GM10248 (cell line): ENCODE measurements at regions not wholly inside any gene's neighbourhood (a gene's known extent, or its start where the extent isn't known, plus 50 kb on each side); places are given as distances from the start of the nearest gene placed in this dataset.
"Not testable (repeated sequence)": the region's sequence is repeated elsewhere in the genome, so short reads cannot be mapped to it uniquely, and the experiment has no call there.

ENCODE experiments used
- CTCF ChIA-PET: fragments of 300-600 bp; sonication (Branson Sonifier 250); formaldehyde crosslinking; extraction: SDS; loops from one replicate; lab custom pipeline; 2021; ENCODE audit warnings: antibody characterized with exemption; lab: Yijun Ruan, JAX
- POLR2A ChIA-PET: fragments of 350-650 bp; sonication (Branson Sonifier 250); formaldehyde crosslinking; extraction: SDS; loops from one replicate; lab custom pipeline; 2020; ENCODE audit warnings: antibody characterized with exemption; lab: Yijun Ruan, JAX
- DNase-seq: peaks from one replicate; pipeline ENCODE4 v3.0.0; 2012; ENCODE audit errors: extremely low spot score
- TF ChIP-seq, protein P1 (sequence below): IDR thresholded peaks from 2 replicates; pipeline ENCODE4 v1.5.1; 2012; ENCODE audit warnings: mild to moderate bottlenecking, low read depth; ENCODE audit errors: extremely low read depth, missing control alignments, control extremely low read depth

DNA sequence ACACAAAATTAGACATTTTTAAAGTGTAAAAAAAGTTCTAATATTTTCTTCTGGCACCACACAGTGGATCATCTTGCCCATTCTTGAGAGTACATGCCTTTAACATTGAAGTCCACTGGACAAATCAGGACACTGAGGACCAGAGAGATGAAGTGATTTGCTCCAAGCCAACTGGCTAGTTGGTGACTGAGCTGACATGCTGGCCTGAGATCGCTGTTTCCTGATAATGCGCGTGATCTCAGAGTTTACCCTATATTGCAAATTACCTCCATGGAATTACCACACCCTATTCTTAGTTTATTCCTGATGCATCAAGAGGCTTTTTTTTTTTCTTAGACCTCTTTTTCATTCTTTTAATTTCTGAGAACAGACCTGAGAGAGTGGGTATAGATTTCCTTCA, 432.8 kb downstream of the CD83 start:
- TF ChIP-seq, protein P1, sequence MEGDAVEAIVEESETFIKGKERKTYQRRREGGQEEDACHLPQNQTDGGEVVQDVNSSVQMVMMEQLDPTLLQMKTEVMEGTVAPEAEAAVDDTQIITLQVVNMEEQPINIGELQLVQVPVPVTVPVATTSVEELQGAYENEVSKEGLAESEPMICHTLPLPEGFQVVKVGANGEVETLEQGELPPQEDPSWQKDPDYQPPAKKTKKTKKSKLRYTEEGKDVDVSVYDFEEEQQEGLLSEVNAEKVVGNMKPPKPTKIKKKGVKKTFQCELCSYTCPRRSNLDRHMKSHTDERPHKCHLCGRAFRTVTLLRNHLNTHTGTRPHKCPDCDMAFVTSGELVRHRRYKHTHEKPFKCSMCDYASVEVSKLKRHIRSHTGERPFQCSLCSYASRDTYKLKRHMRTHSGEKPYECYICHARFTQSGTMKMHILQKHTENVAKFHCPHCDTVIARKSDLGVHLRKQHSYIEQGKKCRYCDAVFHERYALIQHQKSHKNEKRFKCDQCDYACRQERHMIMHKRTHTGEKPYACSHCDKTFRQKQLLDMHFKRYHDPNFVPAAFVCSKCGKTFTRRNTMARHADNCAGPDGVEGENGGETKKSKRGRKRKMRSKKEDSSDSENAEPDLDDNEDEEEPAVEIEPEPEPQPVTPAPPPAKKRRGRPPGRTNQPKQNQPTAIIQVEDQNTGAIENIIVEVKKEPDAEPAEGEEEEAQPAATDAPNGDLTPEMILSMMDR = no peak
- no peak for DNase-seq
- ChIA-PET POLR2A (no interaction called here), CTCF (interaction anchor here (0.9 to 1.3 kb wide), 2 partner anchors 14 to 29 kb away, joined by 3 to 4 read pairs; no protein-coding TSS in a partner anchor)

- TF ChIP-seq, protein P1 = no peak
- POLR2A ChIA-PET = no interaction called here
- CTCF ChIA-PET = interaction anchor here (0.9 to 1.3 kb wide), 2 partner anchors 14 to 28 kb away, joined by 3 to 4 read pairs; no protein-coding TSS in a partner anchor
- no peak for DNase-seq
Measured at GRCh38 chr6:14550822-14551221, 433.2 kb downstream of the CD83 start.

DNA sequence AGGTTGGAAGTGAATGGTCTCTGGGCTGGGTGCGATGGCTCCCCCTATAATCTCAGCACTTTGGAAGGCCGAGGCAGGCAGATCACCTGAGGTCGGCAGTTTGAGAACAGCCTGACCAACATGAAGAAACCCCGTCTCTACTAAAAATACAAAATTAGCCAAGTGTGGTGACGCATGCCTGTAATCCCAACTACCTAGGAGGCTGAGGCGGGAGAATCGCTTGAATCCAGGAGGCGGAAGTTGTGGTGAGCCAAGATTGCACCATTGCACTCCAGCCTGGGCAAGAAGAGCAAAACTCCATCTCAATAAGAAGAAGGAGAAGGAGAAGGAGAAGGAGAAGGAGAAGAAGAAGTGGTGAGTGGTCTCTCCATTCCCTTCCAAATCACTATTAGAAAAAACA, 434.0 kb downstream of the CD83 start:
- DNase-seq, POLR2A ChIA-PET: not testable (repeated sequence)
- CTCF ChIA-PET = interaction anchor here (0.9 kb wide), 1 partner anchor 15 kb away, joined by 3 read pairs; no protein-coding TSS in a partner anchor

GRCh38 chr6:14552891-14553290, 435.3 kb downstream of the CD83 start:
- ChIA-PET POLR2A (no interaction called here), CTCF (no interaction called here)
- no peak for DNase-seq
- TF ChIP-seq, protein P1 = no peak

GRCh38 chr6:14553515-14553914, 435.9 kb downstream of the CD83 start:
- TF ChIP-seq, protein P1 = no peak
- POLR2A ChIA-PET = no interaction called here
- no peak for DNase-seq
- CTCF ChIA-PET = no interaction called here

- POLR2A ChIA-PET = no interaction called here
- TF ChIP-seq, protein P1 = no peak
- CTCF ChIA-PET = no interaction called here
- DNase-seq = no peak
Measured at GRCh38 chr6:14555804-14556203, 438.2 kb downstream of the CD83 start.

GRCh38 chr6:14559746-14560536, 442.4 kb downstream of the CD83 start:
- CTCF ChIA-PET = interaction anchor here (1.1 kb wide), 1 partner anchor 14 kb away, joined by 3 read pairs; no protein-coding TSS in a partner anchor
- POLR2A ChIA-PET = no interaction called here
- no peak for DNase-seq
- TF ChIP-seq, protein P1 = no peak

- POLR2A ChIA-PET, DNase-seq, CTCF ChIA-PET: not testable (repeated sequence)
Measured at GRCh38 chr6:14561563-14561962, 444.0 kb downstream of the CD83 start.
